ENCODE measurements at regions not wholly inside any gene's neighbourhood (a gene's known extent, or its start where the extent isn't known, plus 50 kb on each side); places are given as distances from the start of the nearest gene placed in this dataset.

GRCh38 chr22:49604732-49605302, 222.9 kb downstream of the BRD1 start:
- no peak for DNase-seq
- Histone ChIP-seq H3K4me3 (no peak overlapping the region), H3K9me3 (peaks cover 0 to 2% (median under 1%) of the 10 kb centered on the region in 4 donors), H3K27me3 (peaks cover 0 to 7% (median 0%) of the 10 kb centered on the region in 3 donors), H3K4me1 (no peaks in the 10 kb centered on the region), H3K27ac (no peak overlapping the region), H3K36me3 (no peaks in the 10 kb centered on the region)
- intact Hi-C loops (cut with DNase I): no loop called here
- WGBS, 2 donors: 92 to 96% methylated on average over 3 of the region's 3 CpGs
- TF ChIP-seq, protein P1, sequence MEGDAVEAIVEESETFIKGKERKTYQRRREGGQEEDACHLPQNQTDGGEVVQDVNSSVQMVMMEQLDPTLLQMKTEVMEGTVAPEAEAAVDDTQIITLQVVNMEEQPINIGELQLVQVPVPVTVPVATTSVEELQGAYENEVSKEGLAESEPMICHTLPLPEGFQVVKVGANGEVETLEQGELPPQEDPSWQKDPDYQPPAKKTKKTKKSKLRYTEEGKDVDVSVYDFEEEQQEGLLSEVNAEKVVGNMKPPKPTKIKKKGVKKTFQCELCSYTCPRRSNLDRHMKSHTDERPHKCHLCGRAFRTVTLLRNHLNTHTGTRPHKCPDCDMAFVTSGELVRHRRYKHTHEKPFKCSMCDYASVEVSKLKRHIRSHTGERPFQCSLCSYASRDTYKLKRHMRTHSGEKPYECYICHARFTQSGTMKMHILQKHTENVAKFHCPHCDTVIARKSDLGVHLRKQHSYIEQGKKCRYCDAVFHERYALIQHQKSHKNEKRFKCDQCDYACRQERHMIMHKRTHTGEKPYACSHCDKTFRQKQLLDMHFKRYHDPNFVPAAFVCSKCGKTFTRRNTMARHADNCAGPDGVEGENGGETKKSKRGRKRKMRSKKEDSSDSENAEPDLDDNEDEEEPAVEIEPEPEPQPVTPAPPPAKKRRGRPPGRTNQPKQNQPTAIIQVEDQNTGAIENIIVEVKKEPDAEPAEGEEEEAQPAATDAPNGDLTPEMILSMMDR (IDR thresholded peaks at IDR 0.05): no peak
- no peak for TF ChIP-seq POLR2AphosphoS5 (IDR thresholded peaks at IDR 0.05)
- no peak for TF ChIP-seq POLR2A (IDR thresholded peaks at IDR 0.05)

- intact Hi-C loops (cut with DNase I): no loop called here
- no peaks in the 10 kb centered on the region for H3K36me3 ChIP-seq
- H3K27me3 ChIP-seq: peaks cover 0 to under 1% (median 0%) of the 10 kb centered on the region in 3 donors
- no peak for DNase-seq
- 73 to 83% methylated on average over 10 of the region's 10 CpGs for WGBS, 2 donors
- H3K9me3 ChIP-seq: peaks cover 0 to 2% (median under 1%) of the 10 kb centered on the region in 4 donors
- no peak overlapping the region for H3K4me3 ChIP-seq
- TF ChIP-seq EP300 (IDR thresholded peaks at IDR 0.05) (no peak), POLR2AphosphoS5 (IDR thresholded peaks at IDR 0.05) (no peak), POLR2A (IDR thresholded peaks at IDR 0.05) (no peak)
- TF ChIP-seq, protein P1 (IDR thresholded peaks at IDR 0.05): no peak
- no peaks in the 10 kb centered on the region for H3K4me1 ChIP-seq
- H3K27ac ChIP-seq: no peak overlapping the region
Observed at GRCh38 chr22:49603016-49603415, 224.7 kb downstream of the BRD1 start.

DNA sequence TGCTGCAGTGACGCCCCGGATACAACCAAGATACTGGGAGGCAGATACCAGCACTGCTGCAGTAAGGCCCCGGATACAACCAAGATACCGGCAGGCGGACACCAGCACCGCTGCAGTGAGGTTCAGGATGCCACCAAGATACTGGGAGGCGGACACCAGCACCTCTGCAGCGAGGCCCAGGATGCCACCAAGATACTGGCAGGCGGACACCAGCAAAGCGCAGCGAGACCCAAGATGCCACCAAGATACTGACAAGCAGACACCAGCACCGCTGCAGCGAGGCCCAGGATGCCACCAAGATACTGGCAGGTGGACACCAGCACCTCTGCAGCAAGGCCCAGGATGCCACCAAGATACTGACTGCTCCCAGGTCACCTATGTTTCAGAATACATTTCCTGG, 225.2 kb downstream of the BRD1 start:
- TF ChIP-seq POLR2AphosphoS5 (IDR thresholded peaks at IDR 0.05) (no peak), EP300 (IDR thresholded peaks at IDR 0.05) (no peak), POLR2A (IDR thresholded peaks at IDR 0.05) (no peak)
- TF ChIP-seq, protein P1 (IDR thresholded peaks at IDR 0.05): no peak
- Histone ChIP-seq H3K27me3 (no peaks in the 10 kb centered on the region), H3K4me1 (no peaks in the 10 kb centered on the region), H3K27ac (no peak overlapping the region), H3K9me3 (peaks cover 0 to 2% (median under 1%) of the 10 kb centered on the region in 4 donors), H3K4me3 (no peak overlapping the region), H3K36me3 (no peaks in the 10 kb centered on the region)
- intact Hi-C loops (cut with DNase I): no loop called here
- peak; percentile 37 for DNase-seq
- WGBS, 2 donors: 92 to 96% methylated on average over 13 of the region's 13 CpGs

- 77 to 92% methylated on average over 24 of the region's 24 CpGs for WGBS, 2 donors
- TF ChIP-seq, protein P1 (IDR thresholded peaks at IDR 0.05): no peak
- H3K36me3 ChIP-seq: no peaks in the 10 kb centered on the region
- peaks cover 0 to 2% (median under 1%) of the 10 kb centered on the region in 4 donors for H3K9me3 ChIP-seq
- H3K4me3 ChIP-seq: no peak overlapping the region
- no peaks in the 10 kb centered on the region for H3K27me3 ChIP-seq
- intact Hi-C loops (cut with DNase I): no loop called here
- H3K4me1 ChIP-seq: no peaks in the 10 kb centered on the region
- peak; percentile 54 for DNase-seq
- no peak overlapping the region for H3K27ac ChIP-seq
Observed at GRCh38 chr22:49601614-49602321, 225.9 kb downstream of the BRD1 start.
